A673 (cell line): ENCODE measurements at regions not wholly inside any gene's neighbourhood (a gene's known extent, or its start where the extent isn't known, plus 50 kb on each side); places are given as distances from the start of the nearest gene placed in this dataset.

Experiments
- EZH2 ChIP-seq: fragments of 200-600 bp; sonication (generic); IDR thresholded peaks from 2 replicates; pipeline ENCODE4 v1.6.1; 2017; ENCODE audit warnings: borderline replicate concordance, low read depth, mild to moderate bottlenecking, mixed read lengths, antibody characterized with exemption, low read length; ENCODE audit not compliant: poor library complexity, severe bottlenecking
- TF ChIP-seq, protein P1 (sequence below): fragments of 300-800, 200-600 bp; sonication (generic); conservative IDR thresholded peaks from 2 replicates; pipeline ENCODE4 v1.5.1; 2017; ENCODE audit warnings: low read depth, mild to moderate bottlenecking, antibody characterized with exemption, low read length, moderate library complexity, mixed read lengths

- TF ChIP-seq, protein P1, sequence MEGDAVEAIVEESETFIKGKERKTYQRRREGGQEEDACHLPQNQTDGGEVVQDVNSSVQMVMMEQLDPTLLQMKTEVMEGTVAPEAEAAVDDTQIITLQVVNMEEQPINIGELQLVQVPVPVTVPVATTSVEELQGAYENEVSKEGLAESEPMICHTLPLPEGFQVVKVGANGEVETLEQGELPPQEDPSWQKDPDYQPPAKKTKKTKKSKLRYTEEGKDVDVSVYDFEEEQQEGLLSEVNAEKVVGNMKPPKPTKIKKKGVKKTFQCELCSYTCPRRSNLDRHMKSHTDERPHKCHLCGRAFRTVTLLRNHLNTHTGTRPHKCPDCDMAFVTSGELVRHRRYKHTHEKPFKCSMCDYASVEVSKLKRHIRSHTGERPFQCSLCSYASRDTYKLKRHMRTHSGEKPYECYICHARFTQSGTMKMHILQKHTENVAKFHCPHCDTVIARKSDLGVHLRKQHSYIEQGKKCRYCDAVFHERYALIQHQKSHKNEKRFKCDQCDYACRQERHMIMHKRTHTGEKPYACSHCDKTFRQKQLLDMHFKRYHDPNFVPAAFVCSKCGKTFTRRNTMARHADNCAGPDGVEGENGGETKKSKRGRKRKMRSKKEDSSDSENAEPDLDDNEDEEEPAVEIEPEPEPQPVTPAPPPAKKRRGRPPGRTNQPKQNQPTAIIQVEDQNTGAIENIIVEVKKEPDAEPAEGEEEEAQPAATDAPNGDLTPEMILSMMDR = no peak
- TF ChIP-seq EZH2 = no peak
These were observed 729.5 kb upstream of the LMO3 start for GRCh38 chr12:17335487-17335886.
